ENCODE measurements at regions not wholly inside any gene's neighbourhood (a gene's known extent, or its start where the extent isn't known, plus 50 kb on each side); places are given as distances from the start of the nearest gene placed in this dataset.

- TF ChIP-seq CTCF (conservative IDR thresholded peaks at IDR 0.05) (no peak), ZFX (IDR thresholded peaks at IDR 0.05) (no peak)
These were observed 75.6 kb downstream of the LMO4 start for GRCh38 chr1:87404296-87404695.

All from C4-2B (cell line).